Esophagus muscularis mucosa (tissue), 4 donors: ENCODE measurements at regions not wholly inside any gene's neighbourhood (a gene's known extent, or its start where the extent isn't known, plus 50 kb on each side); places are given as distances from the start of the nearest gene placed in this dataset.
A peak's percentile ranks its signal among the peaks of the same experiment; 100 is the strongest.

ENCODE experiments used
- DNase-seq: peaks from one replicate; pipeline ENCODE4 v3.0.0-alpha.2; 2017; ENCODE audit errors: extremely low spot score
- H3K27ac ChIP-seq, 4 donors: fragments of 200-600 bp; sonication (generic); replicated peaks in 1 of 4; 1 replicate in 3 of 4; 2 replicates in 1 of 4; pipeline ENCODE4 v1.5.1; 2016 to 2019; ENCODE audit warnings: mild to moderate bottlenecking in 1 of 4
- H3K27me3 ChIP-seq, 4 donors: fragments of 200-600 bp; sonication (generic); one replicate each; pipeline versions ENCODE4 v1.5.1 to v1.6.0; 2016 to 2019
- H3K36me3 ChIP-seq, 4 donors: fragments of 200-600 bp; sonication (generic); one replicate each; pipeline ENCODE4 v1.5.1; 2016 to 2019
- H3K4me1 ChIP-seq, 4 donors: fragments of 200-600 bp; sonication (generic); one replicate each; pipeline ENCODE4 v1.5.1; 2016 to 2019
- H3K4me3 ChIP-seq, 4 donors: fragments of 200-600 bp; sonication (generic); 1 replicate in 2 of 4; 2 replicates in 2 of 4; pipeline ENCODE4 v1.5.1; 2016 to 2019; ENCODE audit warnings: mild to moderate bottlenecking in 4 of 4, moderate library complexity in 1 of 4
- H3K9me3 ChIP-seq, 4 donors: fragments of 200-600 bp; sonication (generic); 1 replicate in 3 of 4; 2 replicates in 1 of 4; pipeline ENCODE4 v1.5.1; 2016 to 2019
- EP300 ChIP-seq: sonication (generic); formaldehyde crosslinking; IDR thresholded peaks from one replicate; pipeline ENCODE4 v1.6.1; 2017; ENCODE audit warnings: antibody characterized with exemption
- POLR2A ChIP-seq: fragments of 450-650 bp; IDR thresholded peaks from one replicate; pipeline ENCODE4 v1.6.1; 2017; ENCODE audit warnings: antibody characterized with exemption, moderate library complexity, mild to moderate bottlenecking, low read depth
- POLR2AphosphoS5 ChIP-seq, 2 donors: sonication (generic); formaldehyde crosslinking; IDR thresholded peaks; one replicate each; pipeline ENCODE4 v1.6.1; 2017; ENCODE audit warnings: antibody characterized with exemption in 2 of 2
- WGBS: methylation state at CpG from one replicate; pipeline ENCODE4 v1.1.5; 2018; 5-methylcytosine and 5-hydroxymethylcytosine counted together
- intact Hi-C: fragments of 100-400 bp; cut with DNase I; formaldehyde crosslinking; loops from one replicate; pipeline ENCODE4 v1.15.1; 2023
- TF ChIP-seq, protein P1 (sequence below), 3 experiments: fragments of 200-600 bp in 2 of 3; fragments of 450-650 bp in 1 of 3; sonication (generic) in 2 of 3; IDR thresholded peaks; one replicate each; pipeline ENCODE4 v1.5.1; 2017 to 2019; ENCODE audit warnings: antibody characterized with exemption in 3 of 3, mild to moderate bottlenecking in 2 of 3, moderate library complexity in 1 of 3

GRCh38 chr10:111348076-111348475, 271.2 kb downstream of the ADRA2A start:
- intact Hi-C loops, result no loop called here
- 78% methylated on average over 4 of the region's 4 CpGs for WGBS

GRCh38 chr10:111354859-111355258, 278.0 kb downstream of the ADRA2A start:
- H3K27me3 ChIP-seq, result peaks cover 0 to 7% (median 0%) of the 10 kb centered on the region in 4 donors
- no peak for TF ChIP-seq POLR2A
- TF ChIP-seq EP300, result no peak
- no peak for TF ChIP-seq POLR2AphosphoS5 (IDR thresholded peaks at IDR 0.05)
- TF ChIP-seq, protein P1, sequence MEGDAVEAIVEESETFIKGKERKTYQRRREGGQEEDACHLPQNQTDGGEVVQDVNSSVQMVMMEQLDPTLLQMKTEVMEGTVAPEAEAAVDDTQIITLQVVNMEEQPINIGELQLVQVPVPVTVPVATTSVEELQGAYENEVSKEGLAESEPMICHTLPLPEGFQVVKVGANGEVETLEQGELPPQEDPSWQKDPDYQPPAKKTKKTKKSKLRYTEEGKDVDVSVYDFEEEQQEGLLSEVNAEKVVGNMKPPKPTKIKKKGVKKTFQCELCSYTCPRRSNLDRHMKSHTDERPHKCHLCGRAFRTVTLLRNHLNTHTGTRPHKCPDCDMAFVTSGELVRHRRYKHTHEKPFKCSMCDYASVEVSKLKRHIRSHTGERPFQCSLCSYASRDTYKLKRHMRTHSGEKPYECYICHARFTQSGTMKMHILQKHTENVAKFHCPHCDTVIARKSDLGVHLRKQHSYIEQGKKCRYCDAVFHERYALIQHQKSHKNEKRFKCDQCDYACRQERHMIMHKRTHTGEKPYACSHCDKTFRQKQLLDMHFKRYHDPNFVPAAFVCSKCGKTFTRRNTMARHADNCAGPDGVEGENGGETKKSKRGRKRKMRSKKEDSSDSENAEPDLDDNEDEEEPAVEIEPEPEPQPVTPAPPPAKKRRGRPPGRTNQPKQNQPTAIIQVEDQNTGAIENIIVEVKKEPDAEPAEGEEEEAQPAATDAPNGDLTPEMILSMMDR (IDR thresholded peaks at IDR 0.05), result no peak
- intact Hi-C loops, result no loop called here
- no peak overlapping the region for H3K4me3 ChIP-seq
- no peaks in the 10 kb centered on the region for H3K4me1 ChIP-seq
- 89% methylated on average over 1 of the region's 1 CpG for WGBS
- H3K27ac ChIP-seq, result no peak overlapping the region
- no peak for DNase-seq
- no peaks in the 10 kb centered on the region for H3K36me3 ChIP-seq
- H3K9me3 ChIP-seq, result no peaks in the 10 kb centered on the region

More at GRCh38 chr10:111348076-111348475, 271.2 kb downstream of the ADRA2A start:
- Histone ChIP-seq H3K36me3 (no peaks in the 10 kb centered on the region), H3K27me3 (no peaks in the 10 kb centered on the region), H3K4me1 (no peaks in the 10 kb centered on the region), H3K4me3 (no peak overlapping the region), H3K27ac (no peak overlapping the region), H3K9me3 (no peaks in the 10 kb centered on the region)
- DNase-seq, result no peak
- TF ChIP-seq POLR2A, result no peak
- TF ChIP-seq EP300, result no peak
- no peak for TF ChIP-seq POLR2AphosphoS5 (IDR thresholded peaks at IDR 0.05)
- TF ChIP-seq, protein P1 (IDR thresholded peaks at IDR 0.05), result no peak

DNA sequence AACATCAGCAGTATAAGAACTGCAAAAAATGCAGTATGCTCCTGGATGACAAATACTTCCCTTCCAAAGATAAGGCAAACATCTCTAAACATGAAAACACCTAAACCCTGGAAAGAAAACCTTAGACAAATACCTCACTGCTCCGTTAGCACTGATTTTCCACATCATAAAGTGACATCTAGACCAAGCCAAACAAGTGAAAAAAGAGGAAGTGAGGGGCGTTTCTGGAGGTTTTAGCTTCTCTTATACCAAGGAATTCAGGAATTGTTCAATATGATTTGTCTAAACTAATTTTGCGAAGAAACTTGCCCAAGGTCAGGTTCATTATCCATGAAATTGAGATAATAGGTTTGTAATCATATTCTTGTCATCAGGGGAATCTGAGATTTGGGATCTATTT, 279.7 kb downstream of the ADRA2A start:
- Histone ChIP-seq H3K4me1 (no peaks in the 10 kb centered on the region), H3K27me3 (peaks cover 0 to 7% (median 0%) of the 10 kb centered on the region in 4 donors), H3K4me3 (no peak overlapping the region), H3K36me3 (no peaks in the 10 kb centered on the region), H3K9me3 (no peaks in the 10 kb centered on the region), H3K27ac (no peak overlapping the region)
- 67% methylated on average over 3 of the region's 3 CpGs for WGBS
- no peak for DNase-seq
- intact Hi-C loops, result no loop called here
- TF ChIP-seq EP300, result no peak
- TF ChIP-seq POLR2A, result no peak
- TF ChIP-seq, protein P1 (IDR thresholded peaks at IDR 0.05), result no peak
- TF ChIP-seq POLR2AphosphoS5 (IDR thresholded peaks at IDR 0.05), result no peak

DNA sequence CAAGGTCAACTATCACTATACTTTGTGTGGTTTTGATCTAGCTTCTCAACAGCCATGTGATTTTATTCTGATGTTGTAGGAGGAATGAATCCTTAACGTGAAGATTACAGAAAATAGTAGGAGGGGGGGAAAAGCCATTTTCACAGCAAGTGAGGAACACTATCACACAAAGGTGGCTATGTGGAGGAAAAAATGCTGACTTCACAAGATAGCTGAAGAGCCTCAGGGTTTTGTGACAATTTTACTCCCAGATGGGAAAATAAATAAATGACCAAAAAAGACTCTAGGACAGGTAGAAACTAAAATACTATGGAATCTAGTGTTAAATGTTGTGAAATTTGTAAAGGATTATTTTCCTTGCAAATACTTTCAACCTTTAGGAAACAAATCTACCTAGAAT, 281.0 kb downstream of the ADRA2A start:
- H3K27ac ChIP-seq, result no peak overlapping the region
- H3K4me1 ChIP-seq, result no peaks in the 10 kb centered on the region
- peaks cover 0 to 7% (median 0%) of the 10 kb centered on the region in 4 donors for H3K27me3 ChIP-seq
- H3K4me3 ChIP-seq, result no peak overlapping the region
- no peak for TF ChIP-seq EP300
- TF ChIP-seq, protein P1 (IDR thresholded peaks at IDR 0.05), result no peak
- no peak for TF ChIP-seq POLR2A
- no peak for TF ChIP-seq POLR2AphosphoS5 (IDR thresholded peaks at IDR 0.05)
- H3K9me3 ChIP-seq, result no peaks in the 10 kb centered on the region
- DNase-seq, result peak; percentile 14
- intact Hi-C loops, result no loop called here
- H3K36me3 ChIP-seq, result no peaks in the 10 kb centered on the region
- WGBS, result 57% methylated on average over 1 of the region's 1 CpG

DNA sequence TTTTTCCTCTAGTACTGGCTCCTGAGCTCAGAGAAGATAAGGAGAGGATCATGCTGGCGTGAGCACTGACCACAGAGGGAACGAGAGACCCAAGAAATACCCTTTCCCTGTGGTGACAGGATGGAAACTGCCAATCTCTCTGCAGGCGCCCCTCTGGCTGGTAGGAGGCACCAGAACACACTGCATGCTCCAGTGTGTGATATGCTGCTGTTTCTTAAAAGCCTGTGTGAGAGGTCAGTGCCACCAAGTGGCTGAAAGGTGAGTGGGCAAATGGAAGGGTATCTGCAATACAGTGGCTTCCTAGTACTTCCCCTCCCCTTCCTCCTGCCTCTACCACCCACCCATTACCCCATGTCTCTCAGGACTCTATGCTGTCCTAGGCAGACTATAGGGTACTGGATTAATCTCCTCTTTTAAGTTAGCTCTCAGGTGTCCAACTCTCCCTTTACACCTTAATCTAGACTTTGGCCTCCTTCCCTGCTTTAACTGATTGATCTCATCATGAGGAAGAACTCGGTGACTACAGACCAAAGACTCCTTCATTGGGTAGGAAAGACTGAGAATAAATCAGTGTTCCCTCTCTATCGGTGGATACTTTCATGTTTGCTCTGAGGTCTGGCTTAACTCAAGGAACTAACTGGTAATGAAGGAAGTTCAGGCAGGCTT, 283.6 kb downstream of the ADRA2A start:
- TF ChIP-seq EP300 (no peak), POLR2AphosphoS5 (IDR thresholded peaks at IDR 0.05) (no peak), POLR2A (no peak)
- TF ChIP-seq, protein P1 (IDR thresholded peaks at IDR 0.05), result peak in 2 of 3 experiments; percentile 16 to 35
- 36% methylated on average over 4 of the region's 5 CpGs for WGBS
- no peak overlapping the region for H3K4me3 ChIP-seq
- peak; percentile 50 for DNase-seq
- H3K4me1 ChIP-seq, result no peaks in the 10 kb centered on the region
- intact Hi-C loops, result no loop called here
- H3K27me3 ChIP-seq, result peaks cover 0 to 7% (median 0%) of the 10 kb centered on the region in 4 donors
- no peak overlapping the region for H3K27ac ChIP-seq
- H3K36me3 ChIP-seq, result no peaks in the 10 kb centered on the region
- H3K9me3 ChIP-seq, result no peaks in the 10 kb centered on the region
